ENCODE measurements at regions not wholly inside any gene's neighbourhood (a gene's known extent, or its start where the extent isn't known, plus 50 kb on each side); places are given as distances from the start of the nearest gene placed in this dataset.

DNA sequence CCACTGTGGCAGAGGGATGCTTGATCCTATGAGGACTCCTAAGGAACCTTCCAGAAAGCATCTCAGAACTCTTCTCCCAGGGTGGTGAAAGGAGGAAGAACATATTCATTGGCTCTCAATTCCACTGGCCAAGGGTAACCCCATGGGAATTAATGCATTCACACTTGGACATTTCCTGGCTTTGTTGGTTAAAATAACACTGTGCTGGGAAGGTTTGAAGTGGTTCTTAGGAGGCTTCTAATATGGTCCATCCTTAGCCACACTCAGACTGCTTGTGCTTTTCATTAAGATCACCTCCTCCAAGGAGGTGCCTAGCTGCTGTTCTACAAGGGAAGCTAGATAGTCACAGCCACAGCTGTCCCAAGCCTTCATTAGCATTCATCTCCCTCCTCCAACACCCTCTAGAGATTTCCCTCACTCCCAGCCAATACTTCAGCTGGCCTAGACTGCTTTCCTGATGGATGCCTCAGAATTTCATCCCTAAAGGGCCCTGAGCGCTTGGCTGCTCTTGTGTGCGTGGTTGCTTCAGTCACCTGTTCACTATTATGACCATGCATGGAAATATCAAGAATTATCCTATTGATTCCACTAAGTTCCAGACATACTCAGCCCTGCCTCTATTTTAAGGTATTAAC lies 544.4 kb downstream of the PLPP3 start:
- DNase-seq (ENCODE audit: low spot score) = no peak

DNA sequence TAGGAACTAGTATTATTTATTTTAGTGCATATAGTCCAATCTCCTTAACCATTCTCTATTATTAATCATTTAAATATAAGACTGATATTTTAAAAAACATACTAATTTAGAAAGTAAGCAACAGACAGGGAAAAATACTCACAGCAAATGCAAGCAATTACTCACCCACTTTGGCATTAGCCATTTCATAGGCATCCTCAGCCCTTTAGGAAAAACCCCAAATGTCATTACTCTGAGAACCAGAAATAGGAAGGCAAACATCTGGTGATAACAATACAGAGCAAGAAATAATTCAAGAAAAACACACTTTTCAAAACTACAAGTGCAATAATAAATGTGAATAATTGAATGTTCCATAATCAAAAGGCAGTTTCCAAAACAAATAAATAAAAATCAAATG lies 545.1 kb downstream of the PLPP3 start:
- no peak for DNase-seq (ENCODE audit: low spot score)

DNA sequence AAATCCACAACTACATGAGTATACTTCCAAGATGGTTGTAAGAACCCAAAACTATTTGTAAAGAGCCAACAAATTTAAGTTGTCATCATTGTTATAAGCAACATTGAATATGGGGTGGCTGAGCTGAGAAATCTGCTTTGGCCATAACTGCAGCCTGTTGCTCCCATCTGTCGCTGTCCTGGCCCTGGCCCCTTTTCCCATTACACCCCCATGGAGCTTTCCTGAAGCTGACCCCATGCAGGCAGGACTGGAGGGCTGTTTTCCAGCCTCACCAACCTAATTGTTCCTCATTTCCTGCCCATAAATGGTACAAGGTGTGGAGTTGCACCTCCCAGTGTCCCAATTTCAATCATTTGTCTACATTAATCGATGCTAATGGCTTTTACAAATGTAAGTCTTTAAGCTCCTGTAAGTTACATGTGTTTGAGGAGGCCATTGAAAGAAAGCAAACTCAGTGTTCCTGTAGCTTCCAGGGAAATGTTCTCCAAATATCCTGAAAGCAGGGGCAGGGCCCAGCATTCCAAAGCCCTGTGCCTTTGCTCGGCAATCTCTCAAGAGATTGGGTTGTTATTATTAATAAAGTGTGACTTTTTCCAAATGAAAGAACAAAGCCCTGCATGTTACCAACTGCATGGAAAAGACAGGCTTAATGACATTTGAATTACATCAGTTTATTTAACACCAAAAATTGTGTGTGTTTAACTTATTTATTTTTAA lies 545.9 kb downstream of the PLPP3 start:
- DNase-seq (ENCODE audit: low spot score) = no peak

DNA sequence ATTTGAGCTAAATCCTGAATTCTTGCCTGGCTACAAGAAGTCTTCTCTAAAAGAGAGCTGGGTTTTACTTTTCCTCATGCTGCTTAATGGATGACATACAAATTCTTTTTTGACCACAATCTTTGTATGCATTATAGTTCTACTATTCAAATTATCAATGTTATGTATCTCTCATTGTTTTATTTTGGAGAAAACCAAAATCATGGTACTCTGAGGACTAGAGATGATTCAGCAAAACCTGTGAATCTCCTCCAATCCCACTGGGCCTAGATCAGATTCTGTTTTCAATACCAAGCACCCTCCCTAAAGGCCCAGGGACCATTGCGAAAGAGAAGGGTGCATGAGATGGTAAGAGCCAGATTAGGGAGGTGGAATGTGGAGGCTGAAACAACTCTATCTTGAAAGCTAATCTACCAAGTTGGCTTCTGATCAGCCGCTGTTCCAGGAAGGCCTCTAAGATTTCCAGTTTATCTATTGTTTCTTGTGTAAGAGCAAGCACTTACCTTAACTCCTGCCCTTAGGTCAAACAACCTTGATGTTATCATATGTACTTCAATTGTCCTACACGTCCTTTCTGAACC lies 547.2 kb downstream of the PLPP3 start:
- DNase-seq (ENCODE audit: low spot score) = no peak

DNA sequence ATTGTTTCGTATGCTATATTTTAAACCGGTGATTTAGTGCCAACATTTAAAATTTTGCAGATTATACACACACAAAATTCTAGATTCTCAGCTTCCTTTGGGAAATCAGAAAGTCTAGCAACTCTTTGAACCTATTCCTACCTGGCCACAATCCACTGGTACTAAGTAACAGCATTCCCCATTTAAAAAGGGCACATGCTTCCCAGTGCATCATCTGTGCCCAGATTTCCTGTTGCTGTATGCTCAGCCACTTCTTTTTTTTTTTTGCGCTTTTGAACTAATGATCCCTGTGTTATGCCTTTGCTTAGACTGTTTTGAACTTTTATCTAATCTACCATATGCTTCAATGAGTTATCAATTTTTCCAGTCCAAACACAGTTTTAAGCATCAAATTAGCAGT lies 548.4 kb downstream of the PLPP3 start:
- no peak for DNase-seq (ENCODE audit: low spot score)

DNA sequence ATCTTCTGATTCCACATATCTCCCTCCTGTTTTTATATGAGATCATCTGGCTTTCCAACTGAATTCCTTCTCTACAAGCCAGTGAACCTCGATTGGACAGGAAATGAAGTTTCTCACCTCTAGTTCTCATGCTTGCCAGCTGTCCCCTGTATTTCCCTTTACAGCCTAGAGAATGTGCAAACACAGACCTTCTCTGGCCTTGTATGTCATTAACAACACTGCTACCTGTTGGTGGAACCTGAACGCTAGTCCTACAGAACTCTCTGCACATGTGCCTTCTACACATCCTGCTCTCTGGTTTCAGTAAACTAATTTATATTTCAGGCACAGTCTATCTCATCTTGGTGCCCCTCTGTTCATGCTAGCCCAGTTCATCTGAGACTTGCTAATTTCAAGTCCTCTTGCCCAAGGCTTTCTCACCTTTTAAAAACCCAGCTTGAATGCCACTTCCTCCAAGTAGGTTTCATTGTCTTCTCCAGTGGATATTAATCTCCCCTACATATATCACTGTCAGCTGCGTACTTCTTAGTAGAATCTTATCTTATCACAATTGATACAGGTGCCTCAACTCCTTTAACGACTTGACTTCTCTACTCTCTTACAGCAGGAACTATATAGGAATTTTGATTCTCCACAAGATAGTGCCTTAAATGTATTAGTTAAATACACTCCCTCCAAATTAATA lies 549.9 kb downstream of the PLPP3 start:
- no peak for DNase-seq (ENCODE audit: low spot score)

DNA sequence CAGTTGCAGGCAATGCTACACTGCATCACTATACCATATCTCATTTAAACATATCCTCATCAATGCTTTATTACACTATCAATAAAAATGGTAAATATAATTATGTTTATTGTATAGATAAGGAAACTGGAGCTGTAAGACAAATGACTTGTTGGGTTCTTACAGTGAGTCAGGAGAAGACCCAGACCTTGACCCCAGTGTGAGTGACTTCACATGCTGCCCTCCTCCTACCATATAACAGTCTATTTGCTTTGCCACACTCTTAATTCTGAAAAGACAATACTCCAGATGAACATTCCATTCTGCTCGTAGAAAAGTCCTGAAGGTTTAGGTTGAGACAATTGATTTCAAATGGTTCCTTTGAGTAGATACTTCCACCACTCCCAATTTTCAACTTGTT lies 550.5 kb downstream of the PLPP3 start:
- DNase-seq (ENCODE audit: low spot score) = no peak

DNA sequence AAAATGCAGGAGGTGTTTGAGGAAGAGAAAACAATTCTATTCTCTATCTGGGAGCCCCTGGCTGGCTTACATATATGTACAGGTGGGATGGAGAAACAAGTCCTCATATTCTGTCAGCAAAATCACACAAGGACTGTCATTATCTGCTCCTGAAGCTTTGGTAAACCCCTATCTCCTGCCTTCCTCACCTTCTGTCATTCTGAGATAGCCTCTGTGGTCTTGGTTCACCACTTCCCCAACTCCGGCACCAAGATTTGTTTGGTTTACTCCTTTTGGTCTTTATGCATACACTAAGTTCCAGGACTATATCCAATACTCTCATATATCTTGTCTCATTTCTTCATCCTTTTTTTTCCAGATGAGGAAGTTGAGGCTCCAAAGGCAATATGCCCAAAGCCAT lies 551.1 kb downstream of the PLPP3 start:
- no peak for DNase-seq (ENCODE audit: low spot score)

DNA sequence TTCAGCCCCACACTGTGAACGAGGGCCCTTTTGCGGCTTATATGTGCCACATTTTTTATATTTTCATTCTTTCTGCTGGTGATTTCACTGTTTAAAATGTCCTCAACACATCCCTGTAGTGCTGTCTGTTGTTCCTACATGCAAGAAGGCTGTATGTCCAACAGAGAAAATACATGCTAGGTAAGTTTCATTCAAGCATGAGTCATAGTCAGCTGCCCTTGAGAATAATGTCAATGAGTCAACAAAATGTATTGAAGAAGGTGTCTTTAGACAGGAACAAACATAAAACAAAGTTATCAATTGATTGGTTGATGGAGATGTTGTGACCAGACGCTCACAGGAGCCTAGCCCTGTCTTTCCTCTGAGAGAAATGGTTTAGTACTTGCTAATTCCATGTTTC lies 553.4 kb downstream of the PLPP3 start:
- no peak for DNase-seq (ENCODE audit: low spot score)

DNA sequence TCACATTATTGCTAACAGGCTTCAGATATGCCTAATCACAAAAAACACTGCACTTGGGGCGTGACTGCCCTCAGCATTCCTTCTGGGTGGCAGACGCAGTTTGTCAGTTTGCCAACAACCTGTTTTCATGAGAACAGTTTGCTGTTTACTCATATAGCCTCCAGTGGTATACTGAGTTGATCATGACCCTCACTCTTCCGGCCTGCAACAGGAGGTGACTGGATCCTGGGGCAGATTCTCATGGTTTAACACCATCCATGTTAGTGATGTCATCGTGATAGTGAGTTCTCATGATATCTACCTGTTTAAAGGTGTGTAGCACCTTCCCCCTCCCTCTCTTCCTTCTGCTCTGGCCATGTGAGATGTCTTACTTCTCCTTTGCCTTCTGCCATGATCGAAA lies 555.2 kb downstream of the PLPP3 start:
- DNase-seq (ENCODE audit: low spot score) = no peak

DNA sequence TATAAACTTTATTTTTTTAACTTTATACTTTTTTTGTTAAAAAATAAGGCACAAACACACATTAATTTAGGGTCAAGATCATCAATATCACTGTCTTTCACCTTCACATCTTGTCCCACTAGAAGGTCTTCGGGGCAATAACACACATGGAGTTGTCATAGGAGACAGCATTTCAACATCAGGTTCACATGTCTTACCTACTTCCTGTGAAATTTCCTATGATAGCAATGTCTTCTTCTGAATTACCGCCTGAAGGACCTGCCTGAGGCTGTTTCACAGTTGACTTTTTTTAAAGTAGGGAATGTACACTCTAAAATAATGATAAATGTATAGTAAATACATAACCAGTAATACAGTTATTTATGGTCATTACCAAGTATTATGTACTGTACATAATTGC lies 559.4 kb downstream of the PLPP3 start:
- DNase-seq (ENCODE audit: low spot score) = no peak

DNA sequence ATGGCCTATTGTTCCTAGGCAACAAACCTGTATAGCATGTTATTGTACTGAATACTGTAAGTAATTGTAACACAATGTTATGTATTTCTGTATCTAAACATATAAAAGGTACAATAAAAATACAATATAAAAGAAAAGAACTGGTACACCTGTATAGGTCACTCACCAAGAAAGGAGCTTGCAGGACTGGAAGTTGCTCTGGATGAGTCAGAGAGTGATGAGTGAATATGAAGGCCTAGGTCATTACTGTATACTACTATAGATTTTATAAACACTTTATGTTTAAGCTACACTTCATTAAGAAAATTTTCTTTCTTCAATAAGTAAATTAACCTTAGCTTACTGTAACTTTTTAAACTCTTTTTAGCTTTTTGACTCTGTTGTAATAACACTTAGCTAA lies 559.9 kb downstream of the PLPP3 start:
- no peak for DNase-seq (ENCODE audit: low spot score)

DNA sequence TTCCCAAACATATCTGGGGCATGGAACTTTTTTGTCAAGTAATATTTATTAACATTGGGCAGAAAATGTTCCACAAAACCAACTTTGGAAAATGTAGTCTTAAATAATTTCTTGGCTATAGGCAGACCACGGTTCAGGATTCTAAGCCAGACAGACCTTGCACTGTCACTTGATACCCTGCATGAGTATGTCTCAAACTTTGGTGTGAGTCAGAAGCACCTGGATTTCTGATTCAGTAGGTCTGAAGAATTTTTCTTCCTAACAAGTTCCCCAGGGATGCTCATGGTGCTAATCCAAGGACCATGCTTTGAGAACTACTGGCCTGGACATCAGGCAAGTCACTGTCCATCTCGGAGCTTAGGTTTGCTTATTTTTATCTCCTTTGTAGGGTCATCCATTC lies 562.0 kb downstream of the PLPP3 start:
- no peak for DNase-seq (ENCODE audit: low spot score)

DNA sequence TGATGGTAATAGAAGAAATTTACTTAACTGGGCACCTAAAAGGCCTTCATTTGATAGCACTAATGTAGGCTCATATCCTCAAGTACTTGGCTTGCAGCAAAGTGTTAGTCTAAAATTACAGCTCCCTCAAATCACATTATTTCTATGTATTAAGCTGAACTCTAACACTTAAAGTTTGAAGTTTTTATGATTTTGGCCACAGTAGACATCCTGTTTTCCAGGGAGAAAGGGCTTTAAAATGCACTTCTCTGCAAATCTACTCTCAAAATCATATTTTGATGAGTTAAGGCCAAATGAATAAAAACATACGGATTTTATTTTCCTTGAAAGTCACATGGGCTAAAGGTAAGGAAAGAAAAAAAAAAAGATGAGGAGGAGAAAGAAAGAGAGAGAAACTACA lies 575.5 kb downstream of the PLPP3 start:
- no peak for DNase-seq (ENCODE audit: low spot score)

DNA sequence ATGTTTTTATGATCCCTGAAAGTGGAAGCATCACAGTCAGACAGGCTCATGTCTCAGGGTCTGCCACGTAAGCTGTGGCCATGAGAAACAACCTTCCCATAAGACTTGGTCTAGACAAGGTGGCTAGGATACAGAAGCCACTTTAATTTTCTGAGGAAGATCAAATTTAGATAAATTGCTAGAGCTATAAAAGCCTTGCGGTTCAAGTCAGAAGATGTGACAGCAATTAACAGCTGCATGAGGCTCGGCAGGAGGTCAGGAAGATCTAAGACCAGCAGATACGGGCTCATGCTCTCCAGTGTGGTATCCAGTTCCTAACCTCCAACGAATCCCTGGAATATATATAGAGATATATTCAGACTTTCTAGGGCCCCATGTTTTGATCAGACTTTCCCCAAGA lies 577.1 kb downstream of the PLPP3 start:
- no peak for DNase-seq (ENCODE audit: low spot score)

DNA sequence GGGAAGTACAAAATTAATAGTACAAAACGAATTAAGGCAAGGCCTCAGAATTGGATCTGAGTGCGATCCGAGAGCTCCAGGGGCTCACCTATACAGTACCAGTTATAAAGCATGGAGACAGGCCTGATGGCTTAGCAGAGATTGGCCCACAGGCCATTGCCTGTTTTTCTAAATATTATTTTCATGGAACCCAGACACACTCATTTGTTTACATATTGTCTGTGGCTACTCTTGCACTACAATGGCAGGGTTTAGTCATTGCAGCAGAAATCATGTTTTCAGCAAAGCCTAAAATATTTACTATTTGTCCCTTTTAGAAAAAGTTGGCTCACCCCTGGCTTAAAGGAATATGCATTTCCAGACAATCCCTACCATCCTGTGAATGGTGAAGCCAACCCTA lies 578.9 kb downstream of the PLPP3 start:
- DNase-seq (ENCODE audit: low spot score) = no peak

DNA sequence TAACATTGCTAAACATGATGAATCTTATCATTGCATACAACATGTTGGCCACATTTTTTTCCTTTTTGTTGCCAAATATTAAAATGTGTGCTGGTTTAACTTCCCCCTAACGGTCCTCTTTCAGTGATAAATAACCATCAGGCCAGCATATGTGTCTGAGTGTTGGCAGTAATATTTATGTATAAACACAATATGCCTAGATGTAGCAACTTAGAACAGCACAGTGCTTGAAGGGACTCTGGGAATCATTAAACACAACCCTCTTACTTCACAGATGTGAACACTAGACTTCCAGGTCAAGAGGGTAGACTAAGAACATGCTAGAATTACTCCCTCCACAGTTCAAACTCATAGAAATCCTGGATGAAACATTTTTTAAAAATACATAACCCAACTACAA lies 581.8 kb downstream of the PLPP3 start:
- DNase-seq (ENCODE audit: low spot score) = no peak

DNA sequence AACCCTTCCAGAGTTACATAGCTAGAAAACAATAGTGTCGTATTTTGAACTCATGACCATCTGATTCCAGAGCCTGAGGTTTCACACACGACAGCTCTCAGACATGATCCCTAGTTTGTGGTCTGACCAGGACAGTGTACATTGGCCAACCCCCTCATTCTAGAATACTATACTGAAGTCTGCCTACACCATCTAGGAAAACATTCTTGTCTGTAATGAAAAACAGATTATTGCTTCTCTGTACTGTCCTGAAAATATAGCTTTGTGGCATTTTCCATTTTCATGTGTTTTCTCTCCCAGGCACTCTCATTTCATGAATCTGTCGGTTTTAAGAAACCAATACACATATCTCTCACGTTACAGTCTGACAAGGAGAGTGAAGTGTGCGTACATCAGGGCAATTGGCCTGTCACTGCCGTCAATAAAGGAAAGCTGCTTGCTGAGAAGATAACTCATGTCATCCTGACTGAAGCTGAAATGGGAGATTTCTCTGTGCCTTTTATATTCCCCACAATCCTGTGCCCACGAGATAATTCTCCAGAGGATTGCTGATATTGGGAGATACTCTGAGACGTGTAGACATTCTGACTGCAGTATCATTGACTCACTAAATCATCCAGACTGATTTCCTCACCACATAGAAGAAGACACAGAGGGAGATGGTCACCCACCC lies 585.6 kb downstream of the PLPP3 start:
- no peak for DNase-seq (ENCODE audit: low spot score)

DNA sequence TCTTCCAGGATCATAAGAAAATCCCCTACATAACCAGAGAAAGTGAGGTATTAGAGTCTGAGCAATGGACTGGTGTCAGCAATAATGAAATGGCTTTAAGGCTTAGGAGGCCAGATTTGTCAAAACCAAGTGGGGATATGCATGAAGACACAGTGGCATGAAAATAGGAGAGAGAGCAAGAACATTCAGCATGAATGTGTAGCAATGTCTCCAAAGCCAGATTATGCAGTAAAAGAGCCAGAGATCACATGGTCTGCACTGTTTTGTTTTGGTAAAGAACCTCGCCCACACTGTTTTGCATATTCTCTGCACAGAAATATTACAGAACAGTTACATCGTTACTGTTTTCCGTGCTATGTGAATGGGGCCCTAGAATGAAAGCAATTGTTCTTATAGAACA lies 589.4 kb downstream of the PLPP3 start:
- no peak for DNase-seq (ENCODE audit: low spot score)

DNA sequence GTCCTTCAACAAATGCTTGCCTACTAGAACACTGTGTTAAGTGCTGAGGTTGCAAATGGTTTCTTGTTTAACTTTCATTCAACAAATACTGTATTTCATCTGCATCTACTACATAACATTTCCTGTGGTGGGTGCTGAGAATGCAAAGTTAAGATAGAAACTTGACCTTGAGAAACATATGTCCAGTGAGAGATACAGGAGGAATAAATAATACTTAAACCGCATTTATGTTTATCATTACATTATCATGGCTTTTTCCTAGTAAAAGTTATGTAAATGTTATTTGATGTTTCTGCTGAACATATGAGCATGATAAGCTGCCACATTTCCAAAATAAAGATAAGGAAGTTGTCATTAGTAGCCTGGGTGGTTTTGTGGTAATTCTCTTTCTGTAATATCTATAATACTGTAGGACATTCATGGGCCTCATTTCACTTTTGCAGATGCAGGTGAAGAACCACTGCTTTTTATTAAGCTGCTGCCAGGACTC lies 590.4 kb downstream of the PLPP3 start:
- DNase-seq (ENCODE audit: low spot score) = no peak

DNA sequence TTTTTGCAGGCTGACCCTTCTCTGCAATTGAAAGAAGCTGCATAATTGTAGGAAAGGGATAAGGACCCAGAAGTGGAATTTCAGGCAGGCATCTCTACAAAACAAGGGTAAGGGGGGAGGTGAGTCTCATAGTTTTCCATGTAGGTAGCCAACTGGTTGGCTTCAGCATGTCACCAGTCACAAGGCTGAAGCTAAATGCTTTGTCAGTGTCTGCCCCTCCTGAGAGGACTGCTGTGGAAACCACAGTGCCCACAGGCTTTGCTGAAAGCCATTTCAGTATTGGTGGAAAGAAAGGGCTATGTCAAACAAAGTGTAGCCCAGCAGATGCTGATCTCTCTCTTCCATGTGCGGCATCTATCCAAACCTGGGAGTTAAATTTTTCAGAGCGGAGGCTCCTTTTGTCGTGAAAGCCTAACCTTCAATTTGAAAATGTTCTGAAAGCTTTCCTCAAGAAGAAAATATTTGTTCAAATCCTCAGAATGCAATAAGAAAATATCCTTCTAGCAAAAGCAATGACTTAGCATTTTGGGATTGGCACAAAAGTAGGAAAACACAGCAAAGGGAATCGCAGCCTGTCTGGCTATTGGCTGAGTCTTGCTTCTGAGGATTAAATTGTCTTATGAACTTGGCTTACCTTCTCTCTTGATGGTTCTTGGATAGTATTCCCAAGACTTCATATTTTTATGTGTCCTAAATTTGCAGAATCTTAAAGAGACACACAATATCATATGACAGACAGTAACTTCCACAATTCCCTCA lies 591.7 kb downstream of the PLPP3 start:
- DNase-seq (ENCODE audit: low spot score) = no peak

DNA sequence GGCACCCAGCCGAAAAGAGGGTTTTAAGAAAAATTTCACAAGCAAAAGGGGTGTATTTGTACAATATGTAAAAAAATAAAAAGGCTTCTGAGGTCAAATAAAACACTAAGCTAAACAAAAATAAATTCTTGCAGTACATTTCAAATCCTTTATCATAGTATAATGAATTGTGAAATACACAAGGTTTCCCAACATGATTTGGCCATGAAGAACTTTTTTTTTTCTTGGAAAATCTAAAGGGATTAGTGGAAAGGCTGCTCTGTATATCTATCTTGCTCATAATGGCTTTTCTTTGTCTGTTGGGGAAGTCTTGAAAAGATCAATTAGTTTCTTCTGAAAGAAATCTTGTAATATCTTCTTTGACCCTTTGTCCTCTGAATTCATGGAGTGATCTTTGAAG lies 593.4 kb downstream of the PLPP3 start:
- DNase-seq (ENCODE audit: low spot score) = no peak
